HEK293T (cell line): ENCODE measurements at regions not wholly inside any gene's neighbourhood (a gene's known extent, or its start where the extent isn't known, plus 50 kb on each side); places are given as distances from the start of the nearest gene placed in this dataset.
A peak's percentile ranks its signal among the peaks of the same experiment; 100 is the strongest.

Experiments used
- BHLHE40 ChIP-seq: fragments of 450-650 bp; IDR thresholded peaks from 2 replicates; pipeline ENCODE4 v1.6.1; 2016; ENCODE audit warnings: mild to moderate bottlenecking, moderate library complexity, borderline replicate concordance
- CTBP1 ChIP-seq: fragments of 450-650 bp; IDR thresholded peaks from 2 replicates; pipeline ENCODE4 v1.6.1; 2016; ENCODE audit warnings: borderline replicate concordance
- ELF4 ChIP-seq: fragments of 450-650 bp; IDR thresholded peaks from 2 replicates; pipeline ENCODE4 v1.6.1; 2017; ENCODE audit warnings: antibody characterized with exemption
- FOXA1 ChIP-seq: fragments of 450-650 bp; IDR thresholded peaks from 2 replicates; pipeline ENCODE4 v1.6.1; 2016; ENCODE audit warnings: mild to moderate bottlenecking
- FOXM1 ChIP-seq: fragments of 450-650 bp; IDR thresholded peaks from 2 replicates; pipeline ENCODE4 v1.6.1; 2017; ENCODE audit warnings: mild to moderate bottlenecking, borderline replicate concordance
- HDGF ChIP-seq: fragments of 450-650 bp; IDR thresholded peaks from 2 replicates; pipeline ENCODE4 v1.6.1; 2017; ENCODE audit warnings: antibody characterized with exemption, borderline replicate concordance
- NFRKB ChIP-seq: fragments of 450-650 bp; IDR thresholded peaks from 2 replicates; pipeline ENCODE4 v1.6.1; 2016; ENCODE audit warnings: mild to moderate bottlenecking, moderate library complexity
- PKNOX1 ChIP-seq: fragments of 450-650 bp; IDR thresholded peaks from 2 replicates; pipeline ENCODE4 v1.6.1; 2016
- SUZ12 ChIP-seq: fragments of 450-650 bp; IDR thresholded peaks from 2 replicates; pipeline ENCODE4 v1.6.1; 2016; ENCODE audit warnings: mild to moderate bottlenecking
- TARDBP ChIP-seq: fragments of 450-650 bp; IDR thresholded peaks from 2 replicates; pipeline ENCODE4 v1.6.1; 2016
- ZNF384 ChIP-seq: fragments of 450-650 bp; IDR thresholded peaks from 2 replicates; pipeline ENCODE4 v1.6.1; 2016

DNA sequence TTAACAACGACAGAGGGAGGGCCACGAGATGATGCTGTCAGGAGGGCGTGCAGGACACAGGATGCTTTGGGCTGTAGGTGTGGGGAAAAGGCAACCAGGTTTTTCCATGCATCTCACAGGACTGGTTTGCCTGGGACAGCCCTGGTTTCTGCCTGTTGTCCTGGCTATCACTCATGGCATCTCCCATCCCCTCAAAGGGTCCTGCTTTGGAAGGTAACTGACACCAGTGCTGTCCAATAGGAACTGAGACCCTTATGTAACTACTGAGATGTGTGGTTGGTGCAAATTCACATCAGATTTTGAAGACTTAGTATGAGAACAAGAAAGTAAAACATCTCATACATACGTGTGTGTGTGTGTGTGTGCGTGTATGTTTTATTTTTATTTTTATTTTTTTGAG, 144.2 kb downstream of the URI1 start:
- TF ChIP-seq NFRKB, result no peak
- no peak for TF ChIP-seq BHLHE40
- no peak for TF ChIP-seq ELF4
- no peak for TF ChIP-seq SUZ12
- no peak for TF ChIP-seq ZNF384
- TF ChIP-seq FOXA1, result no peak
- TF ChIP-seq HDGF, result no peak
- TF ChIP-seq CTBP1, result no peak
- no peak for TF ChIP-seq TARDBP
- peak; percentile 79 for TF ChIP-seq PKNOX1
- TF ChIP-seq FOXM1, result no peak
